K562 (cell line): ENCODE measurements at regions not wholly inside any gene's neighbourhood (a gene's known extent, or its start where the extent isn't known, plus 50 kb on each side); places are given as distances from the start of the nearest gene placed in this dataset.

Experiments
- ATAC-seq: fragments of 200-7000 bp; cut with Tn5 transposase; 3 replicates; pipeline ENCODE4 v1.9.1; 2020; ENCODE audit warnings: moderate library complexity
- BruUV-seq: library from RNA; stranded (reverse); fragments of 400-500 nt; replicated peaks from 2 replicates; lab custom pipeline; 2021; lab: Mats Ljungman, UMichigan
- CTCF ChIA-PET: fragments of 300-600 bp; formaldehyde crosslinking; extraction: SDS; loops from one replicate; lab custom pipeline; 2021; ENCODE audit warnings: low intra/inter-chr PET ratio; lab: Yijun Ruan, JAX
- POLR2A ChIA-PET: fragments of 300-600, 350-650 bp; sonication (Branson Sonifier 250); formaldehyde crosslinking; extraction: SDS; loops from one replicate; lab custom pipeline; 2021; ENCODE audit warnings: antibody characterized with exemption, inconsistent platforms; lab: Yijun Ruan, JAX
- DNase-seq, 4 experiments: peaks; one replicate each; pipeline versions ENCODE4 v3.0.0 to v3.0.0-alpha.2; 2011 to 2018; ENCODE audit warnings: low spot score in 3 of 4, mixed read lengths in 3 of 4; ENCODE audit errors: extremely low read depth in 1 of 4
- FAIRE-seq: peaks from 2 replicates; lab custom pipeline; 2011; peaks lifted over from hg19 to GRCh38; lab: Jason Lieb, UNC
- H2AFZ ChIP-seq: 2 replicates; pipeline ENCODE4 v1.6.0; 2011; ENCODE audit warnings: low read depth, low read length, control low read depth, inconsistent platforms
- H3K27ac ChIP-seq: fragments of 200-600 bp; 3 replicates; pipeline ENCODE4 v1.8.0; 2011; ENCODE audit warnings: low read depth, mild to moderate bottlenecking, control low read depth, inconsistent platforms, low read length, moderate library complexity, mixed read lengths; ENCODE audit errors: extremely low read depth
- H3K27me3 ChIP-seq, 2 experiments: fragments of 300-600 bp in 1 of 2; 2 replicates in 1 of 2; 3 replicates in 1 of 2; pipeline versions ENCODE4 v1.6.0 to v1.8.0; 2011; ENCODE audit warnings: inconsistent platforms in 2 of 2, low read length in 2 of 2, mild to moderate bottlenecking in 1 of 2, mixed read lengths in 1 of 2, moderate library complexity in 1 of 2; ENCODE audit not compliant: control insufficient read depth in 2 of 2, insufficient read depth in 2 of 2
- H3K36me3 ChIP-seq: fragments of 300-600 bp; 3 replicates; pipeline ENCODE4 v1.8.0; 2011; ENCODE audit warnings: mild to moderate bottlenecking, low read length, inconsistent platforms; ENCODE audit not compliant: control insufficient read depth, insufficient read depth
- H3K4me1 ChIP-seq, 2 experiments: fragments of 200-600 bp in 1 of 2; replicated peaks in 1 of 2; 2 replicates in 1 of 2; 3 replicates in 1 of 2; pipeline versions ENCODE4 v1.5.1 to v1.8.0; 2011; ENCODE audit warnings: inconsistent platforms in 2 of 2, low read length in 2 of 2, mild to moderate bottlenecking in 1 of 2, mixed read lengths in 1 of 2, moderate library complexity in 1 of 2; ENCODE audit not compliant: control insufficient read depth in 2 of 2, insufficient read depth in 2 of 2
- H3K4me2 ChIP-seq: 2 replicates; pipeline ENCODE4 v1.6.1; 2011; ENCODE audit warnings: low read length, control low read depth, inconsistent platforms, mixed read lengths; ENCODE audit not compliant: insufficient read depth
- H3K4me3 ChIP-seq: fragments of 200-600 bp; sonication (generic), shearing (Covaris generic); 2 replicates; pipeline ENCODE4 v1.5.1; 2016; ENCODE audit warnings: control low read depth, inconsistent platforms
- H3K79me2 ChIP-seq: fragments of 200-600 bp; 3 replicates; pipeline ENCODE4 v1.8.0; 2011; ENCODE audit warnings: low read length, inconsistent platforms; ENCODE audit not compliant: control insufficient read depth, insufficient read depth
- H3K9ac ChIP-seq, 2 experiments: 2 replicates each; pipeline versions ENCODE4 v1.6.0 to v1.6.1; 2011; ENCODE audit warnings: low read depth in 2 of 2, low read length in 2 of 2, control low read depth in 1 of 2, inconsistent platforms in 1 of 2, mild to moderate bottlenecking in 1 of 2, mixed read lengths in 1 of 2; ENCODE audit not compliant: insufficient read depth in 1 of 2
- H3K9me1 ChIP-seq: one replicate; pipeline ENCODE4 v1.6.0; 2011; ENCODE audit warnings: inconsistent platforms, mild to moderate bottlenecking, low read length, moderate library complexity; ENCODE audit not compliant: control insufficient read depth, insufficient read depth
- H3K9me3 ChIP-seq: replicated peaks from 2 replicates; pipeline ENCODE4 v1.5.1; 2011; ENCODE audit warnings: low read depth, low read length, inconsistent platforms; ENCODE audit not compliant: control insufficient read depth, insufficient read depth
- H4K20me1 ChIP-seq: replicated peaks from 2 replicates; pipeline ENCODE4 v1.6.1; 2011; ENCODE audit warnings: low read length, inconsistent platforms, mixed read lengths; ENCODE audit not compliant: control insufficient read depth, insufficient read depth
- ARHGAP35 ChIP-seq: fragments of 450-650 bp; IDR thresholded peaks from 2 replicates; pipeline ENCODE4 v1.6.1; 2018; ENCODE audit not compliant: partially characterized antibody
- CCNT2 ChIP-seq: IDR thresholded peaks from 2 replicates; pipeline ENCODE4 v1.6.1; 2011; ENCODE audit warnings: borderline replicate concordance, low read depth, mild to moderate bottlenecking, moderate library complexity, mixed read lengths, low read length; ENCODE audit not compliant: insufficient read length; ENCODE audit errors: extremely low read depth
- ELF4 ChIP-seq: fragments of 450-650 bp; formaldehyde crosslinking; IDR thresholded peaks from 2 replicates; pipeline ENCODE4 v1.4.0; 2022; ENCODE audit warnings: missing genetic modification characterization
- ESRRB ChIP-seq: fragments of 250-450 bp; sonication (Bioruptor Pico); IDR thresholded peaks from 2 replicates; pipeline ENCODE4 v1.5.0; 2020; ENCODE audit warnings: mild to moderate bottlenecking, moderate library complexity, borderline replicate concordance
- EWSR1 ChIP-seq: fragments of 450-650 bp; IDR thresholded peaks from 2 replicates; pipeline ENCODE4 v1.6.1; 2018; ENCODE audit warnings: borderline replicate concordance, mild to moderate bottlenecking, low read depth, moderate library complexity; ENCODE audit not compliant: partially characterized antibody
- FOSL1 ChIP-seq: fragments of 200-800 bp; sonication (Bioruptor generic); conservative IDR thresholded peaks from 2 replicates; pipeline ENCODE4 v1.6.1; 2016; ENCODE audit warnings: missing genetic modification characterization, missing compliant biosample characterization
- FOXA1 ChIP-seq: fragments of 450-650 bp; IDR thresholded peaks from 2 replicates; pipeline ENCODE4 v1.6.1; 2016; ENCODE audit warnings: mild to moderate bottlenecking, borderline replicate concordance
- HINFP ChIP-seq: fragments of 450-650 bp; conservative IDR thresholded peaks from 2 replicates; pipeline ENCODE4 v1.6.1; 2016; ENCODE audit warnings: missing genetic modification characterization, low read depth, mild to moderate bottlenecking, control low read depth, missing compliant biosample characterization
- NFATC3 ChIP-seq: fragments of 450-650 bp; IDR thresholded peaks from 2 replicates; pipeline ENCODE4 v1.6.1; 2017; ENCODE audit warnings: mild to moderate bottlenecking
- NFE2L1 ChIP-seq: fragments of 450-650 bp; IDR thresholded peaks from 2 replicates; pipeline ENCODE4 v1.6.1; 2016; ENCODE audit warnings: missing genetic modification characterization, low read depth, mild to moderate bottlenecking, missing compliant biosample characterization, moderate library complexity, borderline replicate concordance
- RBM14 ChIP-seq: fragments of 200-400 bp; formaldehyde crosslinking; IDR thresholded peaks from 2 replicates; pipeline ENCODE4 v1.6.1; 2018; ENCODE audit warnings: low read depth, mild to moderate bottlenecking, low read length, moderate library complexity, borderline replicate concordance; ENCODE audit not compliant: insufficient read depth
- STAT5A ChIP-seq: IDR thresholded peaks from 2 replicates; pipeline ENCODE4 v1.6.1; 2012; ENCODE audit warnings: low read length, inconsistent platforms, borderline replicate concordance
- TCF3 ChIP-seq: sonication (generic); formaldehyde crosslinking; IDR thresholded peaks from 2 replicates; pipeline ENCODE4 v1.4.0; 2020; ENCODE audit warnings: mild to moderate bottlenecking, missing genetic modification reagents
- TCF7L2 ChIP-seq: fragments of 150-350 bp; IDR thresholded peaks from 2 replicates; pipeline ENCODE4 v1.6.1; 2016; ENCODE audit warnings: low read depth, mild to moderate bottlenecking, low read length, moderate library complexity
- TFAP4 ChIP-seq: sonication (generic); formaldehyde crosslinking; IDR thresholded peaks from 2 replicates; pipeline ENCODE4 v1.8.0; 2022; ENCODE audit warnings: missing genetic modification reagents, mild to moderate bottlenecking, moderate library complexity, borderline replicate concordance
- XRCC3 ChIP-seq: fragments of 450-650 bp; IDR thresholded peaks from 2 replicates; pipeline ENCODE4 v1.6.1; 2017; ENCODE audit warnings: mild to moderate bottlenecking, moderate library complexity
- YBX1 ChIP-seq: fragments of 450-650 bp; IDR thresholded peaks from 2 replicates; pipeline ENCODE4 v1.7.1; 2016; ENCODE audit warnings: mild to moderate bottlenecking
- ZNF143 ChIP-seq: sonication (generic); formaldehyde crosslinking; IDR thresholded peaks from 2 replicates; pipeline ENCODE4 v1.9.0; 2022; ENCODE audit warnings: mild to moderate bottlenecking, missing genetic modification reagents
- ZNF253 ChIP-seq: fragments of 250-450 bp; sonication (Bioruptor Pico); conservative IDR thresholded peaks from 2 replicates; pipeline ENCODE4 v1.6.1; 2021; ENCODE audit warnings: mild to moderate bottlenecking
- ZNF282 ChIP-seq: sonication (generic); formaldehyde crosslinking; IDR thresholded peaks from 2 replicates; pipeline ENCODE4 v1.8.1; 2023; ENCODE audit warnings: missing genetic modification reagents
- ZNF431 ChIP-seq: sonication (generic); formaldehyde crosslinking; IDR thresholded peaks from 2 replicates; pipeline ENCODE4 v1.8.0; 2022; ENCODE audit warnings: mild to moderate bottlenecking, missing genetic modification reagents
- ZNF551 ChIP-seq: fragments of 250-450 bp; sonication (Bioruptor Pico); IDR thresholded peaks from 2 replicates; pipeline ENCODE4 v1.5.0; 2021; ENCODE audit warnings: mild to moderate bottlenecking, moderate library complexity
- ZNF707 ChIP-seq: fragments of 250-450 bp; sonication (Bioruptor Pico); conservative IDR thresholded peaks from 2 replicates; pipeline ENCODE4 v1.8.0; 2022; ENCODE audit warnings: inconsistent platforms, mild to moderate bottlenecking, moderate library complexity
- WGBS: fragments of 100-300 bp; shearing (Covaris generic); methylation state at CpG from one replicate; pipeline ENCODE4 v1.1.6; 2016; ENCODE audit warnings: low coverage, mixed read lengths; ENCODE audit not compliant: insufficient coverage; ENCODE audit errors: missing lambda C conversion rate; 5-methylcytosine and 5-hydroxymethylcytosine counted together
- in situ Hi-C: fragments of 300-500 bp; cut with MboI; formaldehyde crosslinking; loops from 4 replicates; pipeline ENCODE4 v1.15.0; 2018; ENCODE audit warnings: inconsistent platforms, mixed read lengths
- intact Hi-C: fragments of 100-400 bp; cut with micrococcal nuclease; formaldehyde crosslinking; loops from 2 replicates; pipeline ENCODE4 v1.14.2; 2022

GRCh38 chr7:50939021-50939420 lies 156.3 kb upstream of the GRB10 start (continued):
- TF ChIP-seq RBM14, result no peak
- no peak for TF ChIP-seq EWSR1
- TF ChIP-seq FOXA1, result no peak
- no peak for TF ChIP-seq ARHGAP35
- no peak for TF ChIP-seq HINFP (tag)
- no peak for TF ChIP-seq ZNF707 (CRISPR knock-in tag)
- TF ChIP-seq ELF4 (CRISPR knock-in tag), result no peak
- no peak for TF ChIP-seq ZNF551 (CRISPR knock-in tag)

- FAIRE-seq (no peak), DNase-seq (no peak), ATAC-seq (no peak)
- Histone ChIP-seq H3K4me3 (no peak overlapping the region), H3K9me3 (no peaks in the 10 kb centered on the region), H3K4me2 (no peak overlapping the region), H3K36me3 (no peaks in the 10 kb centered on the region), H2AFZ (no peak overlapping the region), H3K4me1 (no peaks in the 10 kb centered on the region), H3K79me2 (no peaks in the 10 kb centered on the region), H3K9me1 (no peaks in the 10 kb centered on the region), H4K20me1 (no peaks in the 10 kb centered on the region), H3K27ac (no peak overlapping the region), H3K27me3 (peaks cover 0 to 8% of the 10 kb centered on the region in 2 experiments; a peak in 1 of 5 replicates), H3K9ac (no peak overlapping the region)
- intact Hi-C loops (no loop called here), in situ Hi-C loops (no loop called here)
- POLR2A ChIA-PET, result no interaction called here
- BruUV-seq, result no TSS peak
- CTCF ChIA-PET, result no interaction called here
- 0% methylated on average over 2 of the region's 2 CpGs for WGBS
- TF ChIP-seq ZNF253 (CRISPR knock-in tag) (no peak), CCNT2 (no peak), ZNF143 (CRISPR knock-in tag) (no peak), TFAP4 (CRISPR knock-in tag) (no peak), STAT5A (no peak), ZNF282 (CRISPR knock-in tag) (no peak), XRCC3 (no peak), NFATC3 (no peak), ZNF431 (CRISPR knock-in tag) (no peak), TCF7L2 (no peak), NFE2L1 (no peak), ESRRB (no peak), YBX1 (no peak), TCF3 (CRISPR knock-in tag) (no peak), FOSL1 (tag) (no peak)
These were observed 155.0 kb upstream of the GRB10 start for GRCh38 chr7:50937727-50938126.
